Astrocyte of the cerebellum (primary cell): ENCODE measurements at regions not wholly inside any gene's neighbourhood (a gene's known extent, or its start where the extent isn't known, plus 50 kb on each side); places are given as distances from the start of the nearest gene placed in this dataset.

Experiments
- DNase-seq: peaks from one replicate; pipeline ENCODE4 v3.0.0-alpha.2; 2011; ENCODE audit warnings: low read depth
- H3K4me3 ChIP-seq: 2 replicates; pipeline ENCODE4 v1.5.1; 2011; ENCODE audit warnings: mild to moderate bottlenecking, low read depth, low read length, moderate library complexity
- CTCF ChIP-seq: IDR thresholded peaks from 2 replicates; pipeline ENCODE4 v1.5.1; 2012; ENCODE audit warnings: low read length, low read depth, moderate library complexity, mild to moderate bottlenecking; ENCODE audit errors: missing control alignments
- in situ Hi-C: cut with HindIII; loops from 2 replicates; pipeline ENCODE4 v1.10.0; 2017; ENCODE audit warnings: low sequenced_read_pairs

GRCh38 chr6:47094241-47094925 is 52.3 kb upstream of the ADGRF1 start:
- H3K4me3 ChIP-seq, result no peak overlapping the region
- no peak for DNase-seq
- in situ Hi-C loops, result no loop called here
- peak; percentile 19 for TF ChIP-seq CTCF

- in situ Hi-C loops, result no loop called here
- H3K4me3 ChIP-seq, result no peak overlapping the region
- no peak for TF ChIP-seq CTCF
- DNase-seq, result no peak
Measured at GRCh38 chr6:47093169-47093568, 51.0 kb upstream of the ADGRF1 start.

GRCh38 chr6:47091886-47092668 is 49.9 kb upstream of the ADGRF1 start:
- TF ChIP-seq CTCF, result no peak
- DNase-seq, result no peak
- in situ Hi-C loops, result no loop called here

More at GRCh38 chr6:47091886-47092668, 49.9 kb upstream of the ADGRF1 start:
- H3K4me3 ChIP-seq, result no peak overlapping the region
